Keratinocyte (primary cell): ENCODE measurements at regions not wholly inside any gene's neighbourhood (a gene's known extent, or its start where the extent isn't known, plus 50 kb on each side); places are given as distances from the start of the nearest gene placed in this dataset.

ENCODE experiments used
- CTCF ChIP-seq, 3 experiments: IDR thresholded peaks in 1 of 3; conservative IDR thresholded peaks in 1 of 3; optimal IDR thresholded peaks in 1 of 3; 2 replicates in 2 of 3; 3 replicates in 1 of 3; pipeline versions ENCODE3 to v1.5.1; 2011; ENCODE audit warnings: low read length in 3 of 3, mild to moderate bottlenecking in 3 of 3, moderate library complexity in 2 of 3, control low read depth in 1 of 3, inconsistent platforms in 1 of 3; ENCODE audit not compliant: insufficient read depth in 2 of 3; ENCODE audit errors: extremely low read depth in 1 of 3
- EZH2 ChIP-seq: IDR thresholded peaks from one replicate; pipeline ENCODE4 v1.6.1; 2012; ENCODE audit warnings: inconsistent platforms, mild to moderate bottlenecking, low read length, moderate library complexity

GRCh38 chr20:20856956-20857355, 144.5 kb upstream of the RALGAPA2 start:
- TF ChIP-seq EZH2: no peak
- no peak for TF ChIP-seq CTCF (optimal IDR thresholded peaks at IDR 0.05 in 1 of 3, IDR thresholded peaks at IDR 0.05 in 1 of 3, conservative IDR thresholded peaks at IDR 0.05 in 1 of 3; ENCODE audit: extremely low read depth in 1 of 3, insufficient read depth in 2 of 3, low read length in 3 of 3)
